HUES6 (cell line): ENCODE measurements at regions not wholly inside any gene's neighbourhood (a gene's known extent, or its start where the extent isn't known, plus 50 kb on each side); places are given as distances from the start of the nearest gene placed in this dataset.

Experiments
- H3K27ac ChIP-seq: 2 replicates; pipeline ENCODE4 v1.7.0; 2013; ENCODE audit warnings: low read depth, mild to moderate bottlenecking, low read length, inconsistent platforms
- H3K27me3 ChIP-seq: 2 replicates; pipeline ENCODE4 v1.6.1; 2013; ENCODE audit warnings: low read length; ENCODE audit not compliant: control insufficient read depth, insufficient read depth
- H3K36me3 ChIP-seq: 2 replicates; pipeline ENCODE4 v1.6.1; 2013; ENCODE audit warnings: low read length; ENCODE audit not compliant: control insufficient read depth, insufficient read depth
- H3K4me1 ChIP-seq: 2 replicates; pipeline ENCODE4 v1.6.1; 2013; ENCODE audit warnings: low read length; ENCODE audit not compliant: control insufficient read depth, insufficient read depth
- H3K4me3 ChIP-seq: 2 replicates; pipeline ENCODE4 v1.5.1; 2013; ENCODE audit warnings: low read depth, low read length
- H3K9ac ChIP-seq: one replicate; pipeline ENCODE4 v1.6.1; 2013; ENCODE audit warnings: mild to moderate bottlenecking, low read length
- H3K9me3 ChIP-seq: 2 replicates; pipeline ENCODE4 v1.6.1; 2013; ENCODE audit warnings: low read depth, low read length; ENCODE audit not compliant: control insufficient read depth, insufficient read depth

DNA sequence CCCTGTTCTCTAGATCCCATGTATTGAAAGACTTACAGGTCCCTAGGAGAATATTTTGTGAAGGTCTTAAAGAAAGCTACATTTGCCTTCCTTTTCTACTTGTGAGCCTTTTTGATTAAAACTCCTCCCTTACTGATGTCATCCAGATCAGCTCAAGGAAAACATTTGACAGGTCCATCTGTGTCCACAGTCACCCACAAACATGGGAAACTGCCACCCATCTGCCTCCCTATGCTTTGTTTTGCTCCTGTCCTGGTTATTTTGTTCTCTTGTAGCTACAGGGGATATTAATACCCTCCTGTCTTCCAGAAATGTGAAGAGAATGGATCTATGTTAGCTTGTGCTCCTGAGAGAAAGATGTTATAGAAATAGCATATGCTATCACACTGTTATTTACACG lies 203.6 kb upstream of the GALNT5 start:
- Histone ChIP-seq H3K27me3 (no peaks in the 10 kb centered on the region), H3K4me3 (no peak overlapping the region), H3K36me3 (no peaks in the 10 kb centered on the region), H3K27ac (no peak overlapping the region), H3K4me1 (no peaks in the 10 kb centered on the region), H3K9ac (no peak overlapping the region), H3K9me3 (no peaks in the 10 kb centered on the region)

DNA sequence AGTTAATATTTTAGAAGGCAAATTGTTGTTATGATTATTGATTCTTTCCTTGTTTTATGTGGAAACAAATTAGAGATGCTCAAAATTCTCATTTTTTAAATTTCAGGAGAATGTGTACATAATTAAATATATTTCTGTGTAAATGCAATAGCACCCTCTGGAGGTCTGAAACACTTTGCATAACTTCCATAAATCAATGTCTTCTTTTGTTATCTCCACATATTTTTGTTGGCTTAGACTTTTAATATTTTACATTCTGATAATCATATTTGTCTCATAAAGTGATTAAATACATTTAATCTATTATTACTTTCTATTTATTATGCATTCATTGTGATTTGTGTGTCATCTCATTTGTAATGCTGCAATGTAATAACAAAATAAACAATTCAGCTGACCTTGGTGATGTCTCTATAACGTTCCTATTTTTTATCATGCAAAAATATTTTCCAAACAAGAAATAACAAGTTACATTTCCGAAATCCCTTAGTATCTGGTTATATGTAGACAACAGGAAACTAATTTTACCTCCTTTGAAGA lies 201.8 kb upstream of the GALNT5 start:
- H3K4me1 ChIP-seq: no peaks in the 10 kb centered on the region
- H3K4me3 ChIP-seq: no peak overlapping the region
- H3K9me3 ChIP-seq: no peaks in the 10 kb centered on the region
- H3K27me3 ChIP-seq: no peaks in the 10 kb centered on the region
- H3K9ac ChIP-seq: no peak overlapping the region
- H3K27ac ChIP-seq: no peak overlapping the region
- no peaks in the 10 kb centered on the region for H3K36me3 ChIP-seq

DNA sequence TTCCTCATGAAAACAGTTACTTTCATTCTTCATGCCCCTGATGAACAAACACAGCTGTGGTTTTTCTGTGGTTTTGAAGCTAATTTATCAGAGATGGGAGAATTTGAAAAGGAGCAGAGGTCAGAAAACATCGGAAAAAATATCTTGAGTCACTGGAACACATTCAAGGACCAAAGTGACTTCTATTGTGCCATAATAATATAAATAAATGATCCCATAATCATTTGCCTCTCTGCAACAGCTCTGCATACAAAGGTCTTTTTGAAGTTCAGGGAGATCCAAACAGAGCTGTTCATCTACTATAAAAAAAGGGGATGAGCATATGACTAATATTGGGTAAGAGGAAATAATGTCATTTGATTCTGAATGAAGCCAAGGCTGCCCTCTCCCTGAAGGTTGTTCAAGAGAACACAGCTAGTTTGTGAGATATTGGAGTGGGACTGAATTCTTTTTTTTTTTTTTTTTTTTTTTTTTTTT lies 201.3 kb upstream of the GALNT5 start:
- no peaks in the 10 kb centered on the region for H3K27me3 ChIP-seq
- H3K9ac ChIP-seq: no peak overlapping the region
- H3K4me1 ChIP-seq: no peaks in the 10 kb centered on the region
- H3K4me3 ChIP-seq: no peak overlapping the region
- H3K27ac ChIP-seq: no peak overlapping the region
- H3K9me3 ChIP-seq: no peaks in the 10 kb centered on the region
- no peaks in the 10 kb centered on the region for H3K36me3 ChIP-seq

GRCh38 chr2:157058161-157058560 lies 199.3 kb upstream of the GALNT5 start:
- H3K27me3 ChIP-seq: no peaks in the 10 kb centered on the region
- H3K4me3 ChIP-seq: no peak overlapping the region
- no peaks in the 10 kb centered on the region for H3K36me3 ChIP-seq
- H3K27ac ChIP-seq: no peak overlapping the region
- H3K4me1 ChIP-seq: no peaks in the 10 kb centered on the region
- H3K9ac ChIP-seq: no peak overlapping the region
- H3K9me3 ChIP-seq: no peaks in the 10 kb centered on the region

DNA sequence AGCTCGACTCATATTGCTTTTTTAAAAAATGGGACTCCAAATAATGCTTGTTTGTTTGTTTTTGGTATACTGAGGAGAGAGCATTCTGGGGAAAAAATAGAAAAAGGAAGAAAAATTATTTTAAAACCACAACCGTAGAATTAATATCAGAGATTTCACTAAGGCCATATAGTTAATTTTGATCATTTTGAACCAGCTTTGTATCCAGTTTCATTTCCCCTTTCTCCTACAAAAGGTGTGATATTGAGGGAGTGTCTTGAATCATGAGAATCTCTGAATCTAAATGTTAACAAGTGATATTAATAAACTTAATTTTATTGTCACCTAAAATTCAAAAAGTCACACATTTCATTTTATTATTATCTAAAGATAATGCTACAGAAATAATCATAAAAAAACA lies 198.5 kb upstream of the GALNT5 start:
- H3K36me3 ChIP-seq: no peaks in the 10 kb centered on the region
- H3K4me3 ChIP-seq: no peak overlapping the region
- H3K27me3 ChIP-seq: no peaks in the 10 kb centered on the region
- no peaks in the 10 kb centered on the region for H3K4me1 ChIP-seq
- H3K9me3 ChIP-seq: no peaks in the 10 kb centered on the region
- no peak overlapping the region for H3K27ac ChIP-seq
- no peak overlapping the region for H3K9ac ChIP-seq

GRCh38 chr2:157061799-157062198 lies 195.7 kb upstream of the GALNT5 start:
- Histone ChIP-seq H3K4me1 (no peaks in the 10 kb centered on the region), H3K4me3 (no peak overlapping the region), H3K36me3 (no peaks in the 10 kb centered on the region), H3K27ac (no peak overlapping the region), H3K9ac (no peak overlapping the region), H3K9me3 (no peaks in the 10 kb centered on the region), H3K27me3 (no peaks in the 10 kb centered on the region)

GRCh38 chr2:157067562-157067961 lies 189.9 kb upstream of the GALNT5 start:
- Histone ChIP-seq H3K36me3 (no peaks in the 10 kb centered on the region), H3K4me1 (no peaks in the 10 kb centered on the region), H3K9ac (no peak overlapping the region), H3K9me3 (no peaks in the 10 kb centered on the region), H3K4me3 (no peak overlapping the region), H3K27me3 (no peaks in the 10 kb centered on the region), H3K27ac (no peak overlapping the region)

GRCh38 chr2:157068237-157068636 lies 189.3 kb upstream of the GALNT5 start:
- Histone ChIP-seq H3K27me3 (no peaks in the 10 kb centered on the region), H3K4me3 (no peak overlapping the region), H3K4me1 (no peaks in the 10 kb centered on the region), H3K9me3 (no peaks in the 10 kb centered on the region), H3K27ac (no peak overlapping the region), H3K9ac (no peak overlapping the region), H3K36me3 (no peaks in the 10 kb centered on the region)

DNA sequence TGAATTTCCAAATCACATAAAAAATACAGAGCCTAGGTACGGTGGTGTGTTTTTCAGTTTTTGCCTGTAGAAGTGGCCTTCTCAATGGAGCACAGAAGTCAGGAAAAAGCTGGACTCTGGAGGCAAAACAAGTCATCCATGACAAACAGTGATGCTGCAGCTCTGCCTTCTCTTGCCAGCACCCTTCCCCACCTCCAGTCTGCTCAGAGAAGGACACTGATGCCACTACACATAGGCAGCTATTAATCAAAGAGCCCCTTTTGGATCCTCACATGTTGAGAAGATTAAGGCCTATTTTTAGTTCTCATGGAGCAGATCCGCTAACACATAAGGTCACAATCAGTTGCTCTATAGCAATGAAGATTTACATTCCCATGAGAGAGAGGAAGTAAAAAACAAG lies 181.6 kb upstream of the GALNT5 start:
- no peak overlapping the region for H3K27ac ChIP-seq
- no peaks in the 10 kb centered on the region for H3K4me1 ChIP-seq
- H3K9me3 ChIP-seq: no peaks in the 10 kb centered on the region
- no peaks in the 10 kb centered on the region for H3K36me3 ChIP-seq
- no peak overlapping the region for H3K4me3 ChIP-seq
- H3K9ac ChIP-seq: no peak overlapping the region
- no peaks in the 10 kb centered on the region for H3K27me3 ChIP-seq

- Histone ChIP-seq H3K36me3 (no peaks in the 10 kb centered on the region), H3K4me1 (no peaks in the 10 kb centered on the region), H3K27me3 (no peaks in the 10 kb centered on the region), H3K4me3 (no peak overlapping the region), H3K27ac (no peak overlapping the region), H3K9me3 (no peaks in the 10 kb centered on the region), H3K9ac (no peak overlapping the region)
Measured at GRCh38 chr2:157076526-157077161, 180.9 kb upstream of the GALNT5 start.

GRCh38 chr2:157077753-157078350 lies 179.7 kb upstream of the GALNT5 start:
- Histone ChIP-seq H3K4me1 (peaks cover 4% of the 10 kb centered on the region; the same call in 1 of the 2 replicates), H3K27ac (no peak overlapping the region), H3K9ac (no peak overlapping the region), H3K36me3 (no peaks in the 10 kb centered on the region), H3K27me3 (no peaks in the 10 kb centered on the region), H3K9me3 (no peaks in the 10 kb centered on the region), H3K4me3 (no peak overlapping the region)
